ENCODE measurements at regions not wholly inside any gene's neighbourhood (a gene's known extent, or its start where the extent isn't known, plus 50 kb on each side); places are given as distances from the start of the nearest gene placed in this dataset.
"Not testable (repeated sequence)": the region's sequence is repeated elsewhere in the genome, so short reads cannot be mapped to it uniquely, and the experiment has no call there.

DNA sequence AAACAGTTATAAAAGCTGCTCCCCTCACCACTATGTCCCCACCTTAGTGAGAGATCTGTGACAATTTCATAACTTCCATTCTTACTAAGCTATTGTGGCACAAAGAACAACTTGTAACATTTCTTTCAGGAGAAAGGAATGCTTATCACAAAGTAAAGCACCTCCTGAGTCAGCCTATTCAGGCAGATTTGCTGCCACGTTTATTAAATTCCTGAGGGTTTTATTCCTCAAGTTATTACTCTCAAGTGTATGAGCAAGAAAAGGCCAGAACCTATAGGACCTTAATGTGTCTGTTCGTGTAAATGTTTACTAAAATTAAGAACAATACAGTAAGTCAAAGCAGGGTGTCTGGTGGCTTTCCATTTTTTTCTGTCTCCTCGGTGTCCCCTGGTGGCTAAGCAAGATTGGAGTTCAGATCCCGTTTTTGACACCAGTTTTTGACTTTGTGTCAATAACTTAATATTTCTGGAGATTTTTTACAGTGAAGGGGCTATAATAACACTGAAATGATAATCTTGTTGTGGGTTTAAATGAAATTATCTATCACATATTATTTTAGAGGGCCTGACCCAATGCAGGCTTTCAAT lies 1539.6 kb downstream of the BRINP3 start:
- no peak for DNase-seq

DNA sequence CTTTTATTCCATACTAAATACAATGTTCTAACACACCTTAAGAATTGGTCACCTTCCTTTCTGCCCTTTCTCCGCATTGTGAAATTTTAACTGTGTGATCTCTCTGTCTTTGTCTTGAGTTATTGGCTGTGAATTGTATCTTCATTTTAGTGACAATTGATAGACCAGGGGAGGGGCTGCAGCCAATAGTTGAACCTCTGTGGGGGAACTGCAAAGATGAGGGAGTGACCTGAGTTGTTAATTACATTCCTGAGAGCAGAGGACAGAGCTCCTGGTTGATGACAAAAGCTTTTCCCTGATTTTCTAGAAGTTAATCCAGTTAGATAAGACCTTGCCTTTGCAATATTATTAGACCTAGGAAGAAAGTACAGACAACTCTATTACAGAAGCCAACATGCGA lies 1535.7 kb downstream of the BRINP3 start:
- no peak for DNase-seq

DNA sequence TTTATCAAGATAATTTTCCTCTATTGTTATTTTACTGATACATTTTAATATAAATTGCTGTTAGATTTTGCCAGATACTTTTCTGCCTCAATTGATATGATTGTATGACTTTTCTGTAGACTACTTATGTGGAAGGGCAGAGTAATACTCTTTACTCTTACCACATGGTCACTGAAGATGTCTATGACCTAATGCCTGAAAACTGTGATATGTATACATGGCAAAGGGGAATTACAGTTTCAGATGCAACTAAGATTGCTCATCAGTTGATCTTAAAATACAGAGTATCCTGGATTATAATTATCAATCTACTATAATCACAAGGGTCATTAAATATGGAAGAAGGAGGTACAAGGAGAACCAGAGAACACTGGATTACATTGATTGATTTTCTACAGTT lies 1528.0 kb downstream of the BRINP3 start:
- DNase-seq, result no peak

DNA sequence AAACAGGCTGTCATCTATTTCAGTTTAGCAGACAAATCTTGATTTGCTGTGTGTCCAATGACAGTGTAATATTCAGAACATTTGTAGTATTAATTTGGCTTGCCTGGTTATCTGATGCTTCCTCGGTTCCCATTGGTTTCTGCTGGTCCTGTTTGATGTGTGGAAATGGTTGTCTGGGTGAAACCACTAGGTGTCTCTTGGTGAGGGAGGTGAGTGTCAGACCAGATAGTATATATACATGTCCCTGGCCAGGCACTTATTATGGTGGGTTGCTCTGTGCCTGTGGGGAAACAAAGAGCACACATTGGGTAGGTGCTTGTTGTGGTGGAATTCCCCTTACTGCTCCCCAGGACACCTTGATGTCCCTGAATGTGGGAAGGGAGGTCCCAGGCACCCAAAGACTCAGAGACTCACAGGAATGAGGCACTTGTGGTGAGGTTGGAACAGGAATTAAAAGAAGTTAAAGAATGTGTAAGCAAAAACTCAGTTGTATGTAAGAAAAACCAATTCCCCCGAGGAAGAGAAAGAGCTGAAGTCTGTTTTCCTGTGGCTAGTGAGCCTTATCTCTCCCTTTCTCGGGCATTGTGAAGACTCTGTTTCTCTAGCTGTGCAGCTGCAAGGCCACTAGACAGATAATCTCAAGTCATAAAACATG lies 1519.1 kb downstream of the BRINP3 start:
- no peak for DNase-seq

DNA sequence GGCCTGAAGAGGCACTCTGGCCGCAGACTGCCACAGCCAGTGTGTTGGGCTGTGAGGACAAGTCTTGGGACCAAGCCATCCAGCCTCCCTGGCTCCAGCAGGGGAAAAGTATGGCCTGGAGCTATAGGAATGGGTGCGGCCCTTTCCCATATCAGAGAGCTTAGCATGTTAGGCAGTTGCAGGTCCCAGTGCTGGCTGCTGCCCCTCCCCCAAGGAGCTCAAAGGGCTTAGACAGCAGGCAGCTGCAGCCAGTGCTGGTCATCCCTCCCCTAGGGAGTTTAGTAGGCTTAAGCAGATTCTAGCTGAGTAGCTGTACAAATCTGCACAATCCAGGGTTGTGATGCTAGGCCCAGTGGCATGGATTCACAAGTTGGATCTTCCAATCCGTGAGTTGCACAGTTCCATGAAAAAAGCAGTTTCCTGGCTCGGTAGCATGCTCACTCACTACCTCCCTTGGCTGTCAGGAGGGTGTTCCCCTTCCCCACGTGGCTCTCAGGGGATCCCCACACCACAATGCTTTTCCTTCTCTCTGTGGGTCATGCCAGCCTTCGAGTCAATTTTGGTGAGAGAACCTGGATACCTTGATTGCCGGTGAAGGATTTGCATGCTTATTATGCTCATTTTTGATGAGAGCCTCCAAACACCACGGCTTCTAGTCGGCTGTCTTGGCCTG lies 1490.8 kb downstream of the BRINP3 start:
- DNase-seq, result no peak

DNA sequence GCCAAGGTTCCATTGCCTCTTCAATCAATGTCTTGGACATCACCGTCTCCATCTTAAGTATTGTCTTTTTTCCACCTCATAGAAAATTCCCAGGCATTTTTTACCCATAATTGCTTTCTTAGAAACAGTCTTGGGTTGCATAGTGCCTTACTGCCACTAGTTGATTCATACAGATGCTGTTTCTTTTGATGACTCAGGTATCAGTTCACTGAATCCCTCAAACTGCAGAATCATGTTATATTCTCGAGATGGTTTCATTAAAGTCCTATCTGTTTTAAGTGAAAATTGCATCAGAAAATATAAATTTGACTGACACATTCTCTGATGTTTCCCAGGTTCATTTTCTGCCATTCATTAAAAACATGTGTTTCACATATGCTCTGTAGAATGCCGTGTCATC lies 1489.1 kb downstream of the BRINP3 start:
- no peak for DNase-seq

DNA sequence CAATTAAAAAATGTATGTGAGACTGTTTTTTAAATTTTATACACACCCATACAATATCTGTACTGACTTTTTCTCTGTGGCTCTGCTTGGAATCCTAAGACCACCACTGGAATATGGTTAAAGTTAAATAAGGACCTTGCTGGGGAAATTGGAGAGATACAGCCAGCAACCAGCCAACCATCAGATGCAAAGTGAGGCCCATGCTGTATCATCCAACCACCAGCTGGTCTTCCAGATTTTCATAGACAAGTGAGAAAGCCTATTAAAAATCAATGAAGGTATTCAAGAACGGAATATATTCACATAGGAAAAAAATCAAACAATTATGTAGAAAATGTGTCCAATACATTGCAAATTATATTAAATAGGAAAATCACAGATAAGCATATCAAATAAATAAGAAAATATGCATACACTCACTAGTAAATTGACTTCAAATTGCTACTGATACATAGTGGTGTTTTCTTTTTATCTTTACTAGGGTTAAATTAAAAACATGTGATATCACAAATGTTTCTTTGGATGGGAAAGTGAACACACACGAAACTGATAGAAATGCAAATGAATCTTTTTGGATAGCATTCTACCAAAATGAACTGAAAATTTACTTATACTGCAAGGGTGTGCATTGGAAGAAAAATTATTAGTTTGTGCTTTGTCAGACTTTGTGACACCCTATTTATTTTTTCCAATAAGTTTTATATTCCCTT lies 1486.3 kb downstream of the BRINP3 start:
- no peak for DNase-seq

DNA sequence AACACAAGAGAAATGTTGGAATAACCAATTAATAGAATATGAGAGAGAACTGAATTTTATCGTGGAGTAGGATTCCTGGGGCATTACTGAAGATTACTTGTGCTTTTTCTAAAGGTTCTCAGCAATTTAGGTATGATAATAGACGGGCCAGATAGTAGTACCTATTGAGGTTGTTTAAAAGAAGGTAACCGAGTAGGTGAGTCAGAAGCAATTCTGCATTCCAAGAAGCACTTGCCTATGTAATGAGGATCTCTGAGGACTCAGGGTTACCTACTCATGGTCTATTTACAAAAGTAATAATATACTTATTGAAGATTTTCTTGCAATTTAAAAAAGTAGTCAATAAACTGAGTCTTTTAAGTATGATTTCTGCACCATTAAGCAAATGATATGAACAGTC lies 1469.8 kb downstream of the BRINP3 start:
- DNase-seq, result no peak

DNA sequence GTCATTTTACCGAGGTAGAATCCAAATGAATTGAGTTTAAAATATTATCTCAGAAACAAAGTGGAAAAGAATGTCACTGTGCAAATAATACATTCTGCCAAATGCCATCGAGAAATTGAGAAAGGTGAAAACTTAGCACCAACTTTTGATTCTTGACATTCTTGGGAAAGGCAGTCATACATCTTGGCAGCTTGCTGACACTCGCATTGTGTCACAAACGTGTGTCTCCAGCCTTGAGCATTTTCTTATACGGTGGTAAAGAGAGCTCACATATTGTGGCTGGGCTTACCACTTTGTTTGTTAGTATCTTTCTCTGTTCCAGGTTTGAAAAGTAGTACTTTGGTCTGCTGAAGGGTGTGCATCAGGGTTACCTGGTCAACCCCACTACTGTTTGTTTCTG lies 1456.1 kb downstream of the BRINP3 start:
- no peak for DNase-seq

DNA sequence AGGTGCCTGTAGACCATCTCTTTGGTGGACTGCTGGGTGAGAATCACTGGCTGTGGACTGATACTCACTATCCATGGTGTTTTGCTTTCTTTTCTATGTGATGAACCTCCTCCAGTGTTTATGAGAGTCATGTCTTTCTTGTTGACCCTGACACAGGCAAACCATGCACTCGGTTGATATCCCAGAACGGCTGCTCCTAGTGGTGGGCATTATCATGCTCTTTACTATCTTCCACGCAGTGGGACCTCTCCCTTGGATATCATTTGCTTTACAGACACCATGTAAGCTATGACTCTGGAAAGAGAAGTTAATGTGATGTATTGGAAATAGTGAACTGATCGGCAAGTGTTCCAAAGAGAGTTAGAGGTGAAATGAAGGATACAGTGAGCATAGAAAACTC lies 1455.6 kb downstream of the BRINP3 start:
- no peak for DNase-seq

DNA sequence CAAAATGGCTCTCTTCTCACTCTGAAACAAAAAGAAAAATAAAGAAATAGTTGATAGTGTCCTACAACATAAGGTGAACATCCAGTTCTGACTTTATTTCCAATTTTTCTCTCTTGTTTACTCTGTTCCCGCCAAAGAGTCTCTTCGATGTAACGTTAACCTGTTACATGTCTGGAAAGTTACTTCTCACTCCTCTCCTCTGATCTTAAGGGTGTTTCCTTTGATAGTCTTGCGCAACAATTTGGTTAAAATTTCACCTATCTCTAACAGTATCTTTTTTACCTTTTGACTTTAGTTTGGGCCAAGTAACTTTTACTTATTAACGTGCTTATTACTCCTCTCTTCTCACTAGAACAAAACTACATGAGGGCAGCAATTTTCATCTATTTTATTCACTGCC lies 1450.2 kb downstream of the BRINP3 start:
- DNase-seq, result no peak

DNA sequence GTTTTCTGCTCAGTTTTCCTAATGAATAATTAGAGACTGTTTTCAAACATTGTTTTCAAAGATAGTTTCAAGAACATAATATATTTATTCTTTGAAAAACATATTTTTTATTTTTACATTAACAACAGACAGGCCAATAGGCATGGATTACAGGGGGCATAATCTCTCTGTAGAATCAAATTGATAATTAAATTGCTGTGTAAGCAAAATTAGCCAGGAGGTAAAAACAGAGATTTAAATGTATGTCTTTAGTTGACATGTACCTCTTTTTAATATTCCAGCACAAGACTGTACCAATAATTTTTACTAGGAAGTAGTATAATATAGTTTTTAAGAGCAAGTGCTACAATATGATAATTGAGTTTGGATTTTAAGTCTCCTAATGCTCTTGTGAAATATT lies 1444.5 kb downstream of the BRINP3 start:
- no peak for DNase-seq

DNA sequence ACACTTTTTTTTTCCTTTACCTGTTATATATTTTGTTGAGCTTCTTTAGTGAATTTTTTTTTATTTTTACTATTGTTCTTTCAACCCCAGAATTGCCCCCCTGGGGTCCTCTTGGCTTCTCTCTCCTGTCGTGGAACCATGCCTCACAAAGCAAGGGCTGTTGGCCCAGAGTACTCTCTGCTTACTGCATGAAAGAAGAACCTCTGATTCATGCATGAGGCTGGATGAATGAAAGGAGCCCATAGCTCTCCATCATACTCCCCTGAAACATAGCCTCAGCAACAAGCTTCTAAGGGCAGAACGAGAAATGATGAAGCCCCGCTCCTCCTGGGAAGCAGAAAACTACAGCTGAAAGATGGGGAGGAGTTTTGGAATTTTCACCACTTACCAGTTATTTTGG lies 1441.0 kb downstream of the BRINP3 start:
- no peak for DNase-seq

DNA sequence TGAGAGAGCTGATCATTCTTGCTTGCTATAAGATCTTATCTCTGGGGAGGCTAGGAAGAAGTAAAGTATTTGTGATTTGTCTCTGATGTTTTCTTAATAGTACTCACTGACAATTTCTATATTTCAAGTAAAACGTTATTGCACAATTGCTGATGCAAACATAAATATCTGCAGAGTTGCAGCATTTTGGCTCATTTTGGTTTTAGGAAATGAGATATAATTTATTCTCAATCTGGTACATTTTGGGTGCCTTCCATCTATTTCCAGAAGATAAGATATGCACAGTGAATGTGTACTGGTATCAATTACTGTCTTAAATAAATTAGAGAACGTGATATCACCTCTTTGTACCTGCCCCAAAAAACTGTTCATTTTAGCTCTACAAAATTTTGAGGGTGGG lies 1431.5 kb downstream of the BRINP3 start:
- no peak for DNase-seq

DNA sequence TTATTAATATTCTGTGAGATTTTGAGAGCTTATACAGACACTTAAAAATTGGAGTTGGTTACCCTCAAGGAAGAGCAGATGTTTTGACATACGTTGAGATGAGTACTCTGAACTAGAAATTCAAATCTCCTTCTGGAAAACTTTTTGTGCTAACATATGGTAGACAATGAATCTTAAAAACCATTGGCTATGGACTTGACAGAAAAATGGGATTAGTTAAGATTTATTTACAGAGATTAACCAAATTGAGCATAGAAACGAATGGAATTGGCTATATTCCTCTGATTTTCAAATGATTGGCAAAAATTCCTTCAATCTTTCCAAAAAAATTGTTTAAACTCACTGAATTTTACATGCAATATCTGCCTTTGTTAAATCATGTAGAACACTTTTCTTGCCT lies 1392.9 kb downstream of the BRINP3 start:
- no peak for DNase-seq

DNA sequence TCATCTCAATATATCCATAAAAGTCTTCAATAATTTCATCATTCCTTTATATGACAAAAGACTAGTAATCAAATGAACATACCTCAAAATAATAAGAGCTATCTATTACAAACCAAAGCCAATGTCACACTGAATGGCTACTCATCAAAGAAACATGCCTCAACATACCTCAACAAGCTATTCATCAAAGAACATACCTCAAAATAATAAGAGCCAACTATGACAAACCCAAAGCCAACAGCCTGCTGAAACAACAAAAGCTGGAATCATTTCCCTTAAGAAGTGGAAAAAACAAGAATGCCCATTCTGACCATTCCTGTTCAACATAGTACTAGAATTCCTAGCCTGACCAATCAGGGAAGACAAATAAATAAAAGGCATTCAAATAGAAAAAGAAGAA lies 1373.7 kb downstream of the BRINP3 start:
- no peak for DNase-seq

DNA sequence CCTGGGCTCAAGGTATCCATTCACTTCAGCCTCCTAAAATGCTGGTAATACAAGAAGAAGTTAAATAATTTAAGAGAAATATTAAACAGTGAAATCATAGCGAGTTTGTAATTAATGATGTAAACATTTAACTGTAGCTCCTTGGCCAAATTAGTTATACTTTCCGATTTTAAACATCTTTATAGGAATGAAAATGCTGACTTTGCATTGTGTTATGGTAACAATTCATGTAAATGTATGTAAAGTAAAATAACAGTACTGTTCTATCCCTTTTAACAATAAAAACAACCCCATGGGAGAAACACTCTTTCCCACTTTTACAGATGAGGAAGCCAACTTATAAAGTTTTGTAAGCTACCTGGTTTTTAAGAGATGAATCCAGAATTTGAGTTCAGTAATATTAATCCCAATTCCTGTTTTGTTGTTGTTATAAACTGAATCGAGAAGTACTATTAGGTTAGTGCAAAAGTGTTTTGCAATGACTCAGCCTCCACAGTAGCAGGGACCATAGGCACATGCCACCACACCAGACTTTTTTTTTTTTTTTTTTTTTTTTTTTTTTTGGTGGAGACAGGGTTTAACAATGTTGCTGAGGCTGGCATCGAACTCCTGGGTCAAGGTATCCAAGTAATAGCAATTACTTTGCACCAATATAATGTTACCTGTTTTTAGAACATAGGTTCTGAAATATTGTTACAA lies 1360.4 kb downstream of the BRINP3 start:
- no peak for DNase-seq

DNA sequence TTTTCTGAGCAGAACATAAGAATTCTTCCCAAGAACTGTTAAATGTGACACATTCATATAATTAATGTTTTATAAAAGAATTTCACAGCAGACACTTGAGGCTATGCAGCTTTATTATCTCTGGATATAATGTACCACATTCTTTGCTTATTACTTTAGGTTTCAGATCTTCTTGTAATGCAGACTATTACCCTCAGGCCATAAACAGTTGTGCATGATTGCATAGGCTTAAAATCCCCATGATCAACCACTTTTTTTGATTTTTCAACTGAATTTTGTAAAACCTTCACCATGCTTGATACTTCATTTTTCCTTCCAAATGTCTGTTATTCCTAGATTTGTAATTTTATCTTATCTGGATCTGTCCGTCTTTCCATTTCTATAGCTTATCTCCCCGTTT lies 1355.7 kb downstream of the BRINP3 start:
- DNase-seq, result no peak

DNA sequence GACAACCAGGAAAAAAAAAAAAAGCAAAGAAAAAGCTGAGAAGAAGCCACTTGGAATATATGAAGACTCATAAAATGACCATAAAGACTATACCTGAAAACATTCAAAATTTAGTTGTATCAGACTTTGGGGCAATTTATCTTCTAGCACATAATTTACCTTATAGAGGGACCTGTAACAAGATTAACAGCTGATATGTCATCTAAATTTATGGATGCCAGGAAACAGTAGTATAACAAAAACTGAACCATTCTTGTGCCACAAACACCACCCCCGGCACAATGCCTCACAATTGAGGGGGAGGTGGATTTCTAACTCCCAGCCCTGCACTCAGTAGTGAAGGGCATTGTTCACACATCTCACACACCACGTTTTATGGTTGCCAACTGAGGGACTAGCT lies 1352.0 kb downstream of the BRINP3 start:
- DNase-seq, result no peak

DNA sequence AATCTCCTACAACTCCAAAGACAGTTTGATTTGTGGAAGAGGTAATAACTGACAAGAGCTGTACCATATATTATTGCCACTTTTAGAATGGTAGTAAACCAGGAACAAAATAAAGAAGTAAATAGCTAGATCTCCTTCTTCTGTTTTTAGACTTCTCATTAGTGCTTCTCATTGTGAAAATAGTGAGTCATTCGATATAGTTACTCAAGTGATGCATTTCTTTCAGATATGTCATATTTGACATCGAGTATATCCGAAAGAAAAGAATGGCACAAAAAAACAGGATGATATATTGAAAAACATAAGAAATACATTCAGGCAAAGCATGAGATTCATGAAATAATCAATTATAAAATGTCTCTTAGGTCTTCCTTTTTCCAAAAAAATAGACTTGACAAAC lies 1346.1 kb downstream of the BRINP3 start:
- DNase-seq, result no peak

DNA sequence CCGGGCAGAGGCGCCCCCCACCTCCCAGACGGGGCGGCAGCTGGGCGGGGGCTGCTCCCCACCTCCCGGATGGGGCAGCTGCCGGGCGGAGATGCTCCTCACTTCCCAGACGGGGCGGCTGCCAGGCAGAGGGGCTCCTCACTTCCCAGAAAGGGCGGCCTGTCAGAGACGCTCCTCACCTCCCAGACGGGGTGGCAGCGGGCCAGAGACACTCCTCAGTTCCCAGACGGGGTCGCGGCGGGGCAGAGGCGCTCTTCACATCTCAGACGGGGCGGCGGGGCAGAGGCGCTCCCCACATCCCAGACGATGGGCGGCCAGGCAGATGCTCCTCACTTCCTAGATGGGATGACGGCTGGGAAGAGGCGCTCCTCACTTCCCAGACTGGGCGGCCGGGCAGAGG lies 1337.9 kb downstream of the BRINP3 start:
- DNase-seq, result not testable (repeated sequence)

DNA sequence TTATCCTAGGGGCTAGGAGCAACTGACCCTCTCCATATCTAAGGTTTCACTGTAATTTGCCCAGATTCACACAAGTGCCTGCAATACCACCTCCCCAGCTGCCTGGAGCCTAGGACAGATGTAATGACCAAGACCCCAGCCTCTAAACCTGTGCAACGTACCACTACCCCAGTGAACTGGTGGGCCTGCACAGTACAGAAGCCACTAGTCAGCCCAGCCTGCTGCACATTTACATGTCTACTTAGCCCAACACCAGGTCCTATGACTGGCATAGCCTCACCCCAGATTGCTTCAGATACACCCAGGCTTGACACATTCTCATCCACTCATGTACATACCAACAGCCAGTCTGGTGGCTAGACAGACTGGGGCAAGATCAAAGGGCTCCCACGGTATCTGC lies 1336.6 kb downstream of the BRINP3 start:
- DNase-seq, result no peak
